Hematopoietic multipotent progenitor cell treated with erythropoietin and hydrocortisone succinate and interleukin-3 and kit ligand, for 4 days (in vitro differentiated cells): ENCODE measurements at regions not wholly inside any gene's neighbourhood (a gene's known extent, or its start where the extent isn't known, plus 50 kb on each side); places are given as distances from the start of the nearest gene placed in this dataset.
A peak's percentile ranks its signal among the peaks of the same experiment; 100 is the strongest.
"Not testable (repeated sequence)": the region's sequence is repeated elsewhere in the genome, so short reads cannot be mapped to it uniquely, and the experiment has no call there.

Source experiments
- DNase-seq: peaks from one replicate; pipeline ENCODE4 v3.0.0-alpha.2; 2015

DNA sequence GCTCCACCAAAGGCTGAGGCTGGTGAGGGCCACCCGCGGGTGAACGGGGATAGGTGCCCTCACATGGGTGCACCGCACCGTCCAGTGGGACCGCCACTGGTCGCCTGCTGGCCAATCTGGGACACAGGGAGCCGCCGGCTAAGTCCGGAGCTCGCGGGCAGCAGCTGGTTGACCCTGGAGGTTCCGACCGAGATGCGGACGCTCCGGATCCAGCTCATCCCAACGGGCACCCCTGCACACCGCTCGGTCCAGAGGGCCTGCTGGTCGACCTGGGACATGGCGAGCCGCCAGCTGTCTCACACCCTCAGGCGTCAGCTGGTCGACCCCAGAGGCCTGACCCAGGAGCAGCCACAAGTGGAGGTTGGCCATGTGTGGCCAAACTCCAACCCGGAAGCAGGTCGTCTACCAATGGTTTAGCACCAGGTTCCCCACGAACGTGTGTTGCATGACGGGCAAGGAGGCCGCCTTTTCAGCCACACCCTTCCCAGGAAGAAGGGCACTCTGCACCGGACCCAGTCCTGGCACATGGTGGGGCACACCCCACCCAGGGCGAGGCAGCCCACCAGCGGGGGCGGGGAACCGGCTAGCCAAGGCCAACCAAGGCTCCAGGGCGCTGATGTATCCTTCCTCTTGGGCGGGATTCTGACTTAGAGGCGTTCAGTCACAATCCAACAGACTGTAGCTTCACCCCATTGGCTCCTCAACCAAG, 746.0 kb upstream of the DEFB115 start:
- no peak for DNase-seq

DNA sequence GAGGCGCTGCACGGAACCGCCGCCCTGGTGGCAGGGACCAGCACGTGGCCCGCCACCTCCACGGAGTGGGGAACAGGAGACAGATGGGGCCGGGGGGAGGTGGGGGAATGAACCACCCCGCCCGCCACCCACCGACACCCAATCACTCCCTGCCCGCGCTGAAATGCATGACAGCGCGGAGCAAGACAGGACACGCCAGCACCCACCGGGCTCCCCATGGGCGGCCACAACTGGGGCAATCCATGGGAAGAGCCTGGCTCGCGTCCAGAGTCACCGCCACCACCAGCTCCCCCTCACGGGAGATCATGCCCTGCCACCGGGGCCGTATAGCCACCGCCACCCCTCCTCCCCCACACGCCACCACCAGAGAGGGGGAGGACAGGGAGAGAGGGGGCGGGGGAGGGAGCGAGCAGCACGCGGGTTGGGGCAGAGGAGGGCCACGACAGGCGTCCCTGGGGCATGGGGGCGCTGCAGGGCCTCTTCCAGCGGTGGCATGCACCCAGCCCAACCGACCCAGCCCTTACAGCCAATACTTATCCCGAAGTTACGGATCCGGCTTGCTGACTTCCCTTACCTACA, 744.3 kb upstream of the DEFB115 start:
- DNase-seq = no peak

- DNase-seq = not testable (repeated sequence)
Measured at GRCh38 chr20:30515915-30516314, 741.5 kb upstream of the DEFB115 start.

- DNase-seq = not testable (repeated sequence)
Measured at GRCh38 chr20:30518906-30519305, 738.6 kb upstream of the DEFB115 start.

DNA sequence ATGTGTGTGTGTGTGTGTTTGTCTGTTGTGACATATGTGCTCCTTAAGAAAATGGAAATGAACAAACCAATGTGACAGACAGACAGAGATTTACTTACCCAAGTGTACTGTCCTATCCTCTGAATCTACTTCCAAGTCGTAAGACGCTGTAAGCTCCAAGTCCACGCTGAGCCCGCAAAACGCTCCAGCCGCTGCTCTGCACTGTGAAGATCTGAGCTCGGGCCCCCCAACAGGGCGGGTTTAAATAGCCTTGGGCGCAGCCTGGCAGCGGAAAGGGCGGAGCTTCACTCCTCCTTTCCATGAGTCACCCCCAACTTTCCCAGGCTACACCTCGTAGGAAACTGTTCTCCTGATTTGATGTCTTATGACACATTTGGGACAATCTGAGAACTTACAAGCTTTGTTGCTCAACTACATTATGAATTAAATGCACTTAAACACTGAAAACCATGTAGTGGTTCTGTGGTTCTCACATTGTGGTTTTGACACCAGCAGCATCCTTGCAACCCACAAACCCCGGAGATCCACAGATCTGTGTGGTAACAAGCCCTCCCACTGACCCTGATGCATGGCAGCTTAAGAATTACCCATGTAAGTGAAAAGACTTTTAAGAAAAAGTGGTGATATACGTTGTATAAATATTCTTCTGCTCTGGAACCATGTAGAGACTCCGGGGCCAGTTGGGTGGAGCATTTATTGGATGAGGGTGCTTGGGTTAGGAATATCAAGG, 735.6 kb upstream of the DEFB115 start:
- DNase-seq = not testable (repeated sequence)

DNA sequence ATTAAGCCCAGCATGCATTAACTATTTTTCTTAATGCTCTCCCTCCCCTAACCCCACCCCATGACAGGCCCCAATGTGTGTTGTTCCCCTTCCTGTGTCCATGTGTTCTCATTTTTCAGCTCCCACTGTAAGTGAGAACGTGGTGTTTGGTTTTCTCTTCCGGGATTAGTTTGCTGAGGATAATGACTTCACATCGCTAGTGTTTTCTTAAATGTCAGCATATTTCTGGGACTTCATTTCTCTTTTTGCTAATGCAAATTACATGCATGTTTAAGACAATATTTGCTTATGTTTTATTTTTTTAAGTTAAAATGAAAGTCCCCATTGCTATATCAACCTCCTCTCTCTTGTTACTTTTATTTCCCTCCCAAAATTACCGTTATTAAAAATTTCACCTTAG, 733.3 kb upstream of the DEFB115 start:
- DNase-seq = not testable (repeated sequence)

DNA sequence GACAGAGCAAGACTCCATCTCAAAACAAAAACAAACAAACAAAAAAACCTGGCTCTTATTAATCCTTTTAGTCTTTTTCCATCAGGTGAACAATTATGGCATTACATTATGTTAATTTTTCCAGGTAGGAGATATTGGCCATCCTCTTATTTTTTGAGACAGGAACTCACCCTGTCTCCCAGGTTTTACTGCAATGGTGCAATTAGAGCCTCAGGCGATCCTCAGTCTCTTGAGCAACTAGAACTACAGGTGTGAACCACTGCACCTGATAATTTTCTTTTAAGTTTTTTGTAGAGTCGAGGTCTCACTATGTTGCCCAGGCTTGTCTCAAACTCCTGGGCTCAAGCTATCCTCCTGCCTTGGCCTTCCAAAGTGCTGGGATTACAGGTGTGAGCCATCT, 732.7 kb upstream of the DEFB115 start:
- not testable (repeated sequence) for DNase-seq

- DNase-seq = not testable (repeated sequence)
Measured at GRCh38 chr20:30533653-30534052, 723.8 kb upstream of the DEFB115 start.

GRCh38 chr20:30537459-30537858, 720.0 kb upstream of the DEFB115 start:
- DNase-seq = peak; percentile 50

DNA sequence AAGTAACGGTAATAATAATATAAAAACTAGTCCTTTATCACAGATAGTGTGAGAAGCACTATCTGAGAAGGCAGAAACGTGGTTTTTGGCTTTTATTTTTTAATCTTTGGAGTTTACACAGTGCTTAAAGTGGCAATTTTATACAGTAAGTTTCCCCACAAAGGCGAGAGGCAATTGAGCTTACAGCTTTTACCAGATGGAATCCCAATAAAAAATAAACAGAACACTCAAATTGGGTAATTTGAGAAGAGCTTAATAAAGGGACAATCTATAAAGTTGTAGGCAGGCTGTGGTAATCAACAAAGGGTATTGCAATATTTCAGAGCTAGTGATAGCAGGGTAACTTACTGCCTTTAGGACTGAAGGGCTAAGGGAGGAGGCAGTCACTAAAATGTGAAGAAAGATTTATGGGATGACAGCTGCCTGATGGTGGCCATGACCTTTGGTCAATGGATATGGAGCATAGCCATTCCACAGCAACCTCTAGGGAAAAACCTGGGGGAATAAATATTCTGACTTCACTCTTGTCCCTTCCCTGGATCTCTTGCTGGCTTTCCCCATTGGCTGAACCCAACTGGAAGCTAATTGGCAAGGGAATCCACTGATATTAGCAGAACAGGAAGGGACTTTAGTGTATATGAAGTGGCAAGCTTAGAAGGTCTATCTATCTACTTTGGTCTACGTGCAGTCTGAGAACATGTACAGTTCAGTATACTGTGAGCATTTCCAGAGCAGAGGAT, 717.0 kb upstream of the DEFB115 start:
- not testable (repeated sequence) for DNase-seq

DNA sequence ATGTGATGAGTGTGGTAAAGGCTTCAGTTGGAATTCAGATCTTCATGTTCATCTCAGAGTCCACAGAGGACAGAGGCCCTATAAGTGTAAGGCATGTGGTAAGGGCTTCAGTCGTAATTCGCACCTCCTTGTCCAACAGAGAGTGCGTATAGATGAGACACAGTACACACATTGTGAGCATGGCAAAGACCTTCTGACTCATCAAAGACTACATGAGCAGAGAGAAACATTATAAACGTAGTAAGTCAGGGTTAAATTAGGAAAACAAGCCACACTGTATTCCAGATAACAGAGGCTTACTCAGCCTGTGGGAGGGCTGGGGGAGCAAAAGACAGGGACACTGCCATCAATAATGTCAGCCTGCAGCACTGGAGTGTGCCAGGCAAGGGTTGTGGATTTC, 706.2 kb upstream of the DEFB115 start:
- not testable (repeated sequence) for DNase-seq

- not testable (repeated sequence) for DNase-seq
Measured at GRCh38 chr20:30556797-30557196, 700.7 kb upstream of the DEFB115 start.

DNA sequence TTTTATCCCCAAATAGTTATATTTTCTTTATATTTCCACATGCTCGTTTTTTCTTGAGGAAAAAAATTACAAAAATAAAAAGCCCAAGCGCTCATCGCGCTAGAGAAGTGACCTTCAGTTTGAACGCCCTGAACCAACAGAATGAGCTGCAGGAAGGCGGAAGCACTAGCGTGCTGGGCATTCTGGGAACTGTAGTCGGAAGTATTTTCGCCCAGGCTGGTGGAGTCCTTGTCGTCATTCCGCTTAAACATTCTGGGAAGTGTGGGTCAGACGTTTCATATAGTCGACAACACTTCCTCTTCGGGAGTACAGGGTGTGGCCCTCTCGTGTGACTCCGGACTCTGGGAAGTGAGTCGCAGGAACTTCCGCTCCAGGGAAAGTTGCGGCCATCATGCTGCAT, 692.4 kb upstream of the DEFB115 start:
- DNase-seq = not testable (repeated sequence)

DNA sequence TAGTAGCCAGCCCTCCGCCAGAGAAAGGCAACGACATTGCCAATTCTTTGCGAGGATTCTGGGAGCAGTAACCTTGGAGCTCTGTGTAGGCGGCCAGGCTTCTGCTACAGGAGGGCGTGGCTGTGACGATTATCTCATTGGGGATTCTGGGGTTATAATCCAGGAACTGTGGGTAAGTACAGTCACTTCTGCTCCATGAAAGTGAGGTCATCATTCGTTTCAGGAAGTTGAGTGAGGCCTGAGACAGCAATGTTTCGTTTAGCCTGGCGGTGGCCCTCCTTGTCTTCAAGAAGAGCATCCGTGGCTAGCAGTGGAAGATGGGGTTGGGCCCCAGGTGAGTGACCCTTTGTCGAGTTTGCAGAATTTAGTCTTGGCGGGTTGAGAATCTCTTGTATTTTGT, 687.6 kb upstream of the DEFB115 start:
- DNase-seq = not testable (repeated sequence)

DNA sequence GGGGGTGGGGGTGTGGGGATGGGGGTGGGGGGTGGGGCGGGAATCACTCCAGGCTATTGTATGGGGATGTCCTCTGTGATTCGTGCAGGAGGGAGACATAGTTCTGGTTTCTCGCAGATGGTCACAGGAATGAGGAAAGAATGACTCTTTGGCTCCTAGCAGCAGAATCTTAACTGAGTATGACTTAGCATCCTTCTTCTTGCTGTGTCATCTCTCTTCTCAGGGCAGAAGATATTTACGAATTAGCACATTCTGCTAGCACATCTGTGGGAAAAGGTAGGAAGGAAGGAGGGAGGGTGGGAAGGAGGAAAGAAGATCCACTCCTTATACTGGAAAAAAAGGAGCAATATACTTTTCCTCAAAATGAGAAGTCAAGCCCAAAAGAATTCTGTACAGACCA, 686.8 kb upstream of the DEFB115 start:
- not testable (repeated sequence) for DNase-seq

DNA sequence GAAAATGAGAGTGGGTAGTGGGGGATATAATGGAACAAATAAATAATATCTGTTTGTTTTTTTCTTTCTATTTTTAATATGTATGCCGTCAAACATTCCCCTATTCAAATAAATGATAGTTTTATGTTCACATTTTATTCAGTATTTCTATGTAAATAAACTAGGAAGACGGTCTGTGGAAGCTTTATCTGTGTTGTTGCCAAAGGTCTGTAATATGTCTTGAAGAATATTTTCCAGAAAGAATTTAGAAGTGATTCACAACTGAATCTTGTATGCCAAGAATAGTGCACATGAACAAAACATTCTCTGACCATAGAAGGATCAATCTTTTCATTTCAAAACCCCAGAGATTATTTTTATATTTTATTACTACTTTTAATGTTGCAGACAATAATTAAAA, 683.1 kb upstream of the DEFB115 start:
- DNase-seq = not testable (repeated sequence)

GRCh38 chr20:30579069-30579468, 678.4 kb upstream of the DEFB115 start:
- DNase-seq = not testable (repeated sequence)

DNA sequence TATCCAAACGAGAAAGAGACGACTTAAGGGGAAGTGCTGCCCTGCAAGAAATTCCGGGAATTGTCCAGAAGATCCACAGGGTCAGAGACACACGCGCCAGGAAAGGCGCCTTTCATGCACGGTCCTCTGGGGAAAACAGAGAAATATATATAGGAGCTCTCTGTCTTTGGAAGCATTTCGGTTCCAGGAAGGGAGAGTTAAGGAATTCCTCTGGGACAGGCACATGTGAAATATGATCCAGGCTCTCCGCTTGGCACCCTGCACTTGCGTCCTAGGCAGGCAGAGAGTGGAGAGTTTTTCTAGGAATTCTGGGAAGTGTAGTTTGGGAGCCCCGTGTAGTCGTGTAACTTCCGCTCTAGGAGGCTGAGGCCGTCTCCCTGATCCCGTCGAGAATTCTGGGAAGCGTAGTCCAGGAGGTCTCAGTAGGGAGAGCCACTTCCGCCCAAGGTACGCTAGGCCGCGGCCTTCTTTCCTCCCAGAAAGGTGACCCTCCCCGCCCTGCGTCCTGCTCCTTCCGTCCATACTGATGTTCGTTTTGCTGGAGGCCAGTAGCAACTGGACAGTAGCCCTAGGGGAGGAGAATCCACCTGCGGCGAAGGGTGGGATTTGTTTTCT, 677.5 kb upstream of the DEFB115 start:
- peak; percentile 24 for DNase-seq

GRCh38 chr20:30581839-30582238, 675.6 kb upstream of the DEFB115 start:
- peak; percentile 11 for DNase-seq

GRCh38 chr20:30584403-30584802, 673.1 kb upstream of the DEFB115 start:
- not testable (repeated sequence) for DNase-seq

- peak; percentile 13 for DNase-seq
Measured at GRCh38 chr20:30585244-30585796, 672.1 kb upstream of the DEFB115 start.

- DNase-seq = not testable (repeated sequence)
Measured at GRCh38 chr20:30586178-30586577, 671.3 kb upstream of the DEFB115 start.
